ENCODE measurements at regions not wholly inside any gene's neighbourhood (a gene's known extent, or its start where the extent isn't known, plus 50 kb on each side); places are given as distances from the start of the nearest gene placed in this dataset.

GRCh38 chr4:53714236-53715140 is 123.2 kb upstream of the LNX1 start:
- TF ChIP-seq CTCF (IDR thresholded peaks at IDR 0.05; ENCODE audit: extremely low read depth, missing control alignments) = no peak
- no peak for DNase-seq (ENCODE audit: low spot score)

GRCh38 chr4:53713767-53714166 is 122.5 kb upstream of the LNX1 start:
- no peak for TF ChIP-seq CTCF (IDR thresholded peaks at IDR 0.05; ENCODE audit: extremely low read depth, missing control alignments)
- no peak for DNase-seq (ENCODE audit: low spot score)

DNA sequence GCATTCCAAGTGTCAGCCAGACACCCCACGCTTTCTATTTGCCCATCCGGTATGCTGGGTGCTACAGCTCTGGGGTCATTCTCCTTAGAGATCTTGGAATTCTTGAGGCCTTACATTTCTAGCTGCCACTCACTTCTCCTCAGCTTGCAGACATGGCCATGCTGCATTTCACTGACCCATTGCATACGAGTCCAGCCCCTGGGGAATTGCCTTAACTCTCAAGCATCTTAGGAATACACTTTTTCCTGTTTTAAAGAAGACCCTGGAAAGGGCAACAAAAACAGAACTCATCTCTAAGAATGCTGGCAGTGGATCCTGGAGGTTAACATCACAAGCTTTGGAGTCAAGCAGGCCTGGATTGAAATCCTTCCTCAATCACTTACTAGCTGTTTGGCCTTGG is 122.0 kb upstream of the LNX1 start:
- TF ChIP-seq CTCF (IDR thresholded peaks at IDR 0.05; ENCODE audit: extremely low read depth, missing control alignments) = no peak
- no peak for DNase-seq (ENCODE audit: low spot score)

- no peak for DNase-seq (ENCODE audit: low spot score)
- no peak for TF ChIP-seq CTCF (IDR thresholded peaks at IDR 0.05; ENCODE audit: extremely low read depth, missing control alignments)
Measured at GRCh38 chr4:53712408-53713020, 121.2 kb upstream of the LNX1 start.

GRCh38 chr4:53711926-53712325 is 120.6 kb upstream of the LNX1 start:
- no peak for TF ChIP-seq CTCF (IDR thresholded peaks at IDR 0.05; ENCODE audit: extremely low read depth, missing control alignments)
- no peak for DNase-seq (ENCODE audit: low spot score)

- TF ChIP-seq CTCF (IDR thresholded peaks at IDR 0.05; ENCODE audit: extremely low read depth, missing control alignments) = no peak
Measured at GRCh38 chr4:53709693-53710092, 118.4 kb upstream of the LNX1 start.

DNA sequence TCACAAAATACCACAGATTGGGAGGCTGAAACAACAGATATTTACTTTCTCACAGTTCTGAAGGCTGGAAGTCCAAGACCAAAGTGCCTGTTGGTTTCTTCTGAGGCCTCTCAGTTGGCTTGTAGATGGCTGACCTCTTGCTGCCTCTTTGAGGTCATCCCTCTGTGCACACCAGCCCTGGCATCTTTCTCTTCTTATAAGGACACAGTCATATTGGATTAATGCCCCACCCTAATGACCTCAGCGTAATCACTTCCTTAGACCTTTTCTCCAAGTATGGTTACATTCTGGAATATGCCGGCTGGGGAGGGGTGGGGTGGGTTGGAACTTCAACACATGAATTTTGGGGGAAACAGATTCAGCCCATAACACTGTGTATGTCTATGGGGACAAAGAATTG is 116.2 kb upstream of the LNX1 start:
- no peak for TF ChIP-seq CTCF (IDR thresholded peaks at IDR 0.05; ENCODE audit: extremely low read depth, missing control alignments)
- no peak for DNase-seq (ENCODE audit: low spot score)

More at GRCh38 chr4:53709693-53710092, 118.4 kb upstream of the LNX1 start:
- no peak for DNase-seq (ENCODE audit: low spot score)

Measured in GM20000 (cell line).